MM.1S (cell line): ENCODE measurements at regions not wholly inside any gene's neighbourhood (a gene's known extent, or its start where the extent isn't known, plus 50 kb on each side); places are given as distances from the start of the nearest gene placed in this dataset.

Source experiments
- CTCF ChIP-seq: fragments of 300-600 bp; sonication (generic); IDR thresholded peaks from 2 replicates; pipeline ENCODE4 v1.5.1; 2016; ENCODE audit warnings: antibody characterized with exemption, low read length, mixed read lengths
- EZH2 ChIP-seq: fragments of 300-600 bp; sonication (generic); optimal IDR thresholded peaks from 2 replicates; pipeline ENCODE3; 2017; ENCODE audit warnings: low read depth, mild to moderate bottlenecking, antibody characterized with exemption, low read length, mixed read lengths
- EZH2phosphoT487 ChIP-seq: fragments of 300-600 bp; sonication (generic); IDR thresholded peaks from 2 replicates; pipeline ENCODE4 v1.6.1; 2018; ENCODE audit warnings: antibody characterized with exemption, low read length

GRCh38 chr16:79891458-79891857 is 290.9 kb upstream of the MAF start:
- no peak for TF ChIP-seq CTCF
- TF ChIP-seq EZH2 = no peak
- TF ChIP-seq EZH2phosphoT487 = no peak
